Ovary (tissue), 7 donors: ENCODE measurements at regions not wholly inside any gene's neighbourhood (a gene's known extent, or its start where the extent isn't known, plus 50 kb on each side); places are given as distances from the start of the nearest gene placed in this dataset.
"Not testable (repeated sequence)": the region's sequence is repeated elsewhere in the genome, so short reads cannot be mapped to it uniquely, and the experiment has no call there.

Experiments
- DNase-seq, 5 donors: peaks; one replicate each; pipeline ENCODE4 v3.0.0-alpha.2; 2019 to 2020
- H3K27ac ChIP-seq, 2 donors: fragments of 200-600 bp; one replicate each; pipeline versions ENCODE4 v1.5.1 to v1.8.0; 2019 to 2022
- H3K27me3 ChIP-seq: fragments of 200-600 bp; one replicate; pipeline ENCODE4 v1.8.0; 2022
- H3K36me3 ChIP-seq: fragments of 200-600 bp; sonication (generic); one replicate; pipeline ENCODE4 v1.5.1; 2019
- H3K4me1 ChIP-seq: one replicate; pipeline ENCODE4 v1.8.1; 2013; ENCODE audit warnings: mild to moderate bottlenecking, moderate library complexity; ENCODE audit not compliant: insufficient read depth
- H3K4me3 ChIP-seq: fragments of 200-600 bp; sonication (generic); one replicate; pipeline ENCODE4 v1.5.1; 2017
- H3K9me3 ChIP-seq, 2 donors: fragments of 200-600 bp in 1 of 2; sonication (generic) in 1 of 2; one replicate each; pipeline versions ENCODE4 v1.5.1 to v1.8.1; 2013 to 2019; ENCODE audit warnings: mild to moderate bottlenecking in 1 of 2, moderate library complexity in 1 of 2
- EP300 ChIP-seq: sonication (generic); formaldehyde crosslinking; IDR thresholded peaks from one replicate; pipeline ENCODE4 v1.6.1; 2017; ENCODE audit warnings: antibody characterized with exemption
- POLR2A ChIP-seq: fragments of 450-650 bp; IDR thresholded peaks from one replicate; pipeline ENCODE4 v1.6.1; 2017; ENCODE audit warnings: antibody characterized with exemption, mild to moderate bottlenecking, moderate library complexity
- WGBS, 3 donors: extraction: QIAGEN DNeasy Blood & Tissue Kit in 1 of 3; methylation state at CpG; one replicate each; pipeline versions ENCODE4 v1.1.5 to v1.1.7; 2013 to 2017; 5-methylcytosine and 5-hydroxymethylcytosine counted together
- intact Hi-C, 4 donors: fragments of 100-400 bp; cut with DNase I; formaldehyde crosslinking; loops; one replicate each; pipeline versions ENCODE4 v1.11.0 to v1.15.1; 2022 to 2023
- TF ChIP-seq, protein P1 (sequence below), 3 donors: fragments of 450-650 bp in 2 of 3; fragments of 200-600 bp in 1 of 3; IDR thresholded peaks; one replicate each; pipeline versions ENCODE4 v1.5.1 to v1.8.0; 2016 to 2022; ENCODE audit warnings: antibody characterized with exemption in 3 of 3, mild to moderate bottlenecking in 1 of 3
- donor health status: DM: no; HTN: no; CAD: no; lungs with moderate emphysema.
- donor health status: DM: no; HTN: no; CAD: no.
- donor health status: Bipolar disorder and iron deficiency.
- donor health status: DM: no; HTN: no; CAD: no.
- donor health status: DM: yes; HTN: yes; CAD: no.

DNA sequence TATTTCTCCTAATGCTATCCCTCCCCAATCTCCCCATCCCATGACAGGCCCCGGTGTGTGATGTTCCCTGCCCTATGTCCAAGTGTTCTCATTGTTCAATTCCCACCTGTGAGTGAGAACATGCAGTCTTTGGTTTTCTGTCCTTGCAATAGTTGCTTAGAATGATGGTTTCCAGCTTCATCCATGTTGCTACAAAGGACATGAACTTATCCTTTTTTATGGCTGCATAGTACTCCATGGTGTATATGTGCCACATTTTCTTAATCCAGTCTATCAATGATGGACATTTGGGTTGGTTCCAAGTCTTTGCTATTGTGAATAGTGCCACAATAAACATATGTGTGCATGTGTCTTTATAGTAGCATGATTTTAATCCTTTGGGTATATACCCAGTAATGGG lies 51.3 kb upstream of the RIOK2 start:
- WGBS, 3 donors: 89 to 100% (median 100%) methylated on average over 1 of the region's 1 CpG
- H3K36me3 ChIP-seq, H3K4me3 ChIP-seq, DNase-seq, H3K27me3 ChIP-seq, H3K9me3 ChIP-seq, H3K4me1 ChIP-seq, H3K27ac ChIP-seq: not testable (repeated sequence)
- intact Hi-C loops: loop anchor here in 1 of 4 donors (10.0 kb wide), 1 partner anchor 300 kb away; no protein-coding TSS in a partner anchor

- DNase-seq: no peak
- H3K27ac ChIP-seq: no peak overlapping the region
- H3K4me3 ChIP-seq: no peak overlapping the region
- H3K4me1 ChIP-seq: no peaks in the 10 kb centered on the region
- H3K36me3 ChIP-seq: no peaks in the 10 kb centered on the region
- intact Hi-C loops: no loop called here
- WGBS, 3 donors: 17 to 24% (median 19%) methylated on average over 3 of the region's 3 CpGs
- H3K27me3 ChIP-seq: no peaks in the 10 kb centered on the region
- no peak for TF ChIP-seq EP300
- TF ChIP-seq POLR2A: no peak
- TF ChIP-seq, protein P1, sequence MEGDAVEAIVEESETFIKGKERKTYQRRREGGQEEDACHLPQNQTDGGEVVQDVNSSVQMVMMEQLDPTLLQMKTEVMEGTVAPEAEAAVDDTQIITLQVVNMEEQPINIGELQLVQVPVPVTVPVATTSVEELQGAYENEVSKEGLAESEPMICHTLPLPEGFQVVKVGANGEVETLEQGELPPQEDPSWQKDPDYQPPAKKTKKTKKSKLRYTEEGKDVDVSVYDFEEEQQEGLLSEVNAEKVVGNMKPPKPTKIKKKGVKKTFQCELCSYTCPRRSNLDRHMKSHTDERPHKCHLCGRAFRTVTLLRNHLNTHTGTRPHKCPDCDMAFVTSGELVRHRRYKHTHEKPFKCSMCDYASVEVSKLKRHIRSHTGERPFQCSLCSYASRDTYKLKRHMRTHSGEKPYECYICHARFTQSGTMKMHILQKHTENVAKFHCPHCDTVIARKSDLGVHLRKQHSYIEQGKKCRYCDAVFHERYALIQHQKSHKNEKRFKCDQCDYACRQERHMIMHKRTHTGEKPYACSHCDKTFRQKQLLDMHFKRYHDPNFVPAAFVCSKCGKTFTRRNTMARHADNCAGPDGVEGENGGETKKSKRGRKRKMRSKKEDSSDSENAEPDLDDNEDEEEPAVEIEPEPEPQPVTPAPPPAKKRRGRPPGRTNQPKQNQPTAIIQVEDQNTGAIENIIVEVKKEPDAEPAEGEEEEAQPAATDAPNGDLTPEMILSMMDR (IDR thresholded peaks at IDR 0.05): no peak
- H3K9me3 ChIP-seq: no peaks in the 10 kb centered on the region
These were observed 59.3 kb upstream of the RIOK2 start for GRCh38 chr5:97242341-97242740.

DNA sequence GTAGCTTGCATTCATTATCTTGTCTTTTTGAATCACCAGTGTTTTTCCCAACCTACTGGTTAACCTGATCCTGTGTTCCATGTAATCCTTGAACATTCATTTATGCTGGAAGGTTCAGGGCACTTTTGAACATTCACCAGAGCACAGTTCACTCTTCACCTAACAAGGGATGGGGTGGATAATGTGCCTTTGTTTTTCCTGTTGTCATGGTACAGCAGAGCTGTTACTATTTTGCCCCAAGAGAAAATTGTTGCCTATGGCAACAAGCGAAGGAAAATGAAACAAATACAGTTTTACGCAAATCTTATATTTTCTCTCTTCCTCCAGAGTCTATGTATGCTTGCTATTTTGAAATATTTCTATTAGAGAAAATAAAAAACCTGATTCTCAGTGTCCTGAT lies 60.3 kb upstream of the RIOK2 start:
- 90 to 92% (median 91%) methylated on average over 2 of the region's 2 CpGs for WGBS, 3 donors
- TF ChIP-seq EP300 (no peak), POLR2A (no peak)
- TF ChIP-seq, protein P1 (IDR thresholded peaks at IDR 0.05): no peak
- intact Hi-C loops: no loop called here
- Histone ChIP-seq H3K4me3 (no peak overlapping the region), H3K9me3 (no peaks in the 10 kb centered on the region), H3K36me3 (no peaks in the 10 kb centered on the region), H3K27ac (no peak overlapping the region), H3K27me3 (no peaks in the 10 kb centered on the region), H3K4me1 (no peaks in the 10 kb centered on the region)
- DNase-seq: no peak

GRCh38 chr5:97245386-97245785 lies 62.3 kb upstream of the RIOK2 start:
- H3K27me3 ChIP-seq: no peaks in the 10 kb centered on the region
- H3K27ac ChIP-seq: no peak overlapping the region
- no peak overlapping the region for H3K4me3 ChIP-seq
- 86 to 91% (median 89%) methylated on average over 9 of the region's 9 CpGs for WGBS, 3 donors
- no peaks in the 10 kb centered on the region for H3K4me1 ChIP-seq
- H3K9me3 ChIP-seq: no peaks in the 10 kb centered on the region
- no peak for DNase-seq
- H3K36me3 ChIP-seq: no peaks in the 10 kb centered on the region
- TF ChIP-seq POLR2A (no peak), EP300 (no peak)
- TF ChIP-seq, protein P1 (IDR thresholded peaks at IDR 0.05): no peak
- intact Hi-C loops: no loop called here

DNA sequence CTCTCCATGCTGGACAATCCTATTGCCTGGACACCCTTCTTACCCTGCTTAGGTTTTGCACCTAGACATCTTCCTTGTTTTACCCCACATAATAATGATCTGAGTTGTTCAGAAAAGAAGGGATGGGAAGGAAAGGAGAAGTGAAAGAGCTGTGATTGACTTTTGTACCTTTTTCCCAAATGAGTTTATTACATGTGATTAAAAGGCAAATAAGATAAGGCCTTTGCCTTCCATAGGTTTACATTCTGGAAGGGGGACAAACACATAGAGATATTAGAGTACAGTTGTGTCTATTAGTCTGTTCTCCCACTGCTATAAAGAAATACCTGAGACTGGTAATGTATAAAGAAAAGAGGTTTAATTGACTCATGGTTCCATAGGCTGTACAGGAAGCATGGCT lies 67.1 kb upstream of the RIOK2 start:
- TF ChIP-seq EP300: no peak
- TF ChIP-seq, protein P1 (IDR thresholded peaks at IDR 0.05): no peak
- TF ChIP-seq POLR2A: no peak
- Histone ChIP-seq H3K27ac (no peak overlapping the region), H3K9me3 (no peaks in the 10 kb centered on the region), H3K27me3 (no peaks in the 10 kb centered on the region), H3K4me1 (no peaks in the 10 kb centered on the region), H3K4me3 (no peak overlapping the region), H3K36me3 (no peaks in the 10 kb centered on the region)
- intact Hi-C loops: no loop called here
- DNase-seq: no peak
